CD14-positive monocyte (primary cell): ENCODE measurements at regions not wholly inside any gene's neighbourhood (a gene's known extent, or its start where the extent isn't known, plus 50 kb on each side); places are given as distances from the start of the nearest gene placed in this dataset.

Experiments
- DNase-seq, 3 donors: peaks; one replicate each; pipeline ENCODE4 v3.0.0-alpha.2; 2011 to 2022
- H2AFZ ChIP-seq: 2 replicates; pipeline ENCODE4 v1.6.0; 2012; ENCODE audit warnings: mild to moderate bottlenecking, low read depth, low read length, inconsistent platforms; ENCODE audit not compliant: insufficient read depth, poor library complexity, severe bottlenecking
- H3K27ac ChIP-seq, 2 donors: 1 replicate in 1 of 2; 2 replicates in 1 of 2; pipeline ENCODE4 v1.5.1; 2012 to 2013; ENCODE audit warnings: low read length in 2 of 2, control low read depth in 1 of 2, inconsistent platforms in 1 of 2, low read depth in 1 of 2, mild to moderate bottlenecking in 1 of 2
- H3K27me3 ChIP-seq, 2 donors: one replicate each; pipeline versions ENCODE4 v1.6.0 to v1.6.1; 2011 to 2013; ENCODE audit warnings: low read length in 2 of 2; ENCODE audit not compliant: control insufficient read depth in 2 of 2, insufficient read depth in 2 of 2
- H3K36me3 ChIP-seq, 2 donors: replicated peaks in 1 of 2; 1 replicate in 1 of 2; 2 replicates in 1 of 2; pipeline versions ENCODE4 v1.5.1 to v1.6.1; 2012 to 2013; ENCODE audit warnings: low read length in 2 of 2, control low read depth in 1 of 2, inconsistent platforms in 1 of 2, mild to moderate bottlenecking in 1 of 2; ENCODE audit not compliant: insufficient read depth in 2 of 2, control insufficient read depth in 1 of 2
- H3K4me1 ChIP-seq, 2 donors: 1 replicate in 1 of 2; 2 replicates in 1 of 2; pipeline versions ENCODE4 v1.5.1 to v1.6.1; 2012 to 2013; ENCODE audit warnings: low read length in 2 of 2, control low read depth in 1 of 2, inconsistent platforms in 1 of 2, mild to moderate bottlenecking in 1 of 2, moderate library complexity in 1 of 2; ENCODE audit not compliant: insufficient read depth in 2 of 2, control insufficient read depth in 1 of 2
- H3K4me2 ChIP-seq: replicated peaks from 2 replicates; pipeline ENCODE3; 2012; ENCODE audit warnings: low read length, moderate library complexity, mild to moderate bottlenecking; ENCODE audit not compliant: poor library complexity, severe bottlenecking; ENCODE audit errors: extremely low read depth
- H3K4me3 ChIP-seq, 3 experiments: fragments of 200-600 bp in 1 of 3; sonication (generic) in 1 of 3; replicated peaks in 1 of 3; 1 replicate in 2 of 3; 2 replicates in 1 of 3; pipeline ENCODE4 v1.5.1; 2011 to 2013; ENCODE audit warnings: low read length in 3 of 3, mild to moderate bottlenecking in 3 of 3, control low read depth in 2 of 3, low read depth in 2 of 3, inconsistent platforms in 1 of 3, moderate library complexity in 1 of 3
- H3K79me2 ChIP-seq: 2 replicates; pipeline ENCODE4 v1.6.0; 2012; ENCODE audit warnings: mild to moderate bottlenecking, control low read depth, inconsistent platforms, low read length, moderate library complexity; ENCODE audit not compliant: insufficient read depth
- H3K9ac ChIP-seq: 2 replicates; pipeline ENCODE4 v1.6.0; 2017; ENCODE audit warnings: low read length, mild to moderate bottlenecking; ENCODE audit not compliant: insufficient read depth, poor library complexity, severe bottlenecking
- H3K9me3 ChIP-seq, 2 donors: replicated peaks in 1 of 2; 1 replicate in 1 of 2; 2 replicates in 1 of 2; pipeline versions ENCODE4 v1.5.1 to v1.6.1; 2012 to 2013; ENCODE audit warnings: low read length in 2 of 2, control low read depth in 1 of 2; ENCODE audit not compliant: control insufficient read depth in 1 of 2, insufficient read depth in 1 of 2
- H4K20me1 ChIP-seq: 2 replicates; pipeline ENCODE4 v1.6.0; 2012; ENCODE audit warnings: mild to moderate bottlenecking, low read length, control low read depth, moderate library complexity; ENCODE audit not compliant: insufficient read depth
- H3K27ac Mint-ChIP-seq, 7 donors: one replicate each; pipeline ENCODE4 v1.8.0; 2020; ENCODE audit warnings: mild to moderate bottlenecking in 7 of 7, mixed read lengths in 7 of 7, moderate library complexity in 6 of 7, inconsistent platforms in 2 of 7
- H3K27me3 Mint-ChIP-seq, 3 donors: one replicate each; pipeline ENCODE4 v1.8.0; 2021 to 2022; ENCODE audit warnings: low read depth in 3 of 3, mild to moderate bottlenecking in 3 of 3, mixed read lengths in 3 of 3, moderate library complexity in 3 of 3, inconsistent platforms in 1 of 3
- H3K36me3 Mint-ChIP-seq, 2 donors: one replicate each; pipeline ENCODE4 v1.8.0; 2020; ENCODE audit warnings: mixed read lengths in 2 of 2, inconsistent platforms in 1 of 2, mild to moderate bottlenecking in 1 of 2
- H3K4me1 Mint-ChIP-seq: one replicate; pipeline ENCODE4 v1.8.0; 2020; ENCODE audit warnings: mild to moderate bottlenecking, mixed read lengths
- H3K4me3 Mint-ChIP-seq, 2 donors: one replicate each; pipeline ENCODE4 v1.8.0; 2020; ENCODE audit warnings: mild to moderate bottlenecking in 2 of 2, mixed read lengths in 2 of 2, moderate library complexity in 1 of 2
- H3K9me3 Mint-ChIP-seq, 7 donors: one replicate each; pipeline ENCODE4 v1.8.0; 2020 to 2022; ENCODE audit warnings: mixed read lengths in 7 of 7, mild to moderate bottlenecking in 6 of 7, moderate library complexity in 6 of 7, inconsistent platforms in 2 of 7
- CTCF ChIP-seq: fragments of 200-600 bp; IDR thresholded peaks from one replicate; pipeline ENCODE4 v1.8.0; 2022; ENCODE audit warnings: antibody characterized with exemption, mild to moderate bottlenecking
- WGBS: methylation state at CpG from one replicate; pipeline ENCODE4 v1.1.5; 2013; ENCODE audit warnings: missing lambda C conversion rate; ENCODE audit not compliant: insufficient coverage; 5-methylcytosine and 5-hydroxymethylcytosine counted together
- intact Hi-C, 2 donors: fragments of 100-400 bp; cut with micrococcal nuclease; formaldehyde crosslinking; loops; one replicate each; pipeline versions ENCODE4 v1.15.0 to v1.15.1; 2023

- no peak overlapping the region for H3K4me2 ChIP-seq
Measured at GRCh38 chr10:90588222-90588621, 269.6 kb downstream of the HTR7 start.

GRCh38 chr10:90589825-90590224 is 268.0 kb downstream of the HTR7 start:
- Histone ChIP-seq H3K9me3 (no peaks in the 10 kb centered on the region), H2AFZ (no peak overlapping the region), H3K27ac (no peak overlapping the region), H3K9ac (no peak overlapping the region), H3K4me2 (no peak overlapping the region), H3K36me3 (no peaks in the 10 kb centered on the region), H3K79me2 (no peaks in the 10 kb centered on the region), H3K4me1 (no peaks in the 10 kb centered on the region), H3K4me3 (no peak overlapping the region), H4K20me1 (no peaks in the 10 kb centered on the region), H3K27me3 (no peaks in the 10 kb centered on the region)
- Mint-ChIP-seq H3K4me3 (no peak overlapping the region), H3K27ac (no peak overlapping the region), H3K4me1 (no peaks in the 10 kb centered on the region), H3K36me3 (no peaks in the 10 kb centered on the region), H3K27me3 (peaks cover 0 to 3% (median 2%) of the 10 kb centered on the region in 3 donors), H3K9me3 (no peaks in the 10 kb centered on the region)
- intact Hi-C loops: no loop called here
- no peak for DNase-seq
- TF ChIP-seq CTCF: no peak
- WGBS: no CpG with 5 or more reads among the region's 3 CpGs

More at GRCh38 chr10:90588222-90588621, 269.6 kb downstream of the HTR7 start:
- no peaks in the 10 kb centered on the region for H3K79me2 ChIP-seq
- no peaks in the 10 kb centered on the region for H3K4me1 ChIP-seq
- H3K9ac ChIP-seq: no peak overlapping the region
- intact Hi-C loops: no loop called here
- peaks cover 0 to 5% (median 2%) of the 10 kb centered on the region in 3 donors for H3K27me3 Mint-ChIP-seq
- no peaks in the 10 kb centered on the region for H3K4me1 Mint-ChIP-seq
- H4K20me1 ChIP-seq: no peaks in the 10 kb centered on the region
- H3K9me3 ChIP-seq: no peaks in the 10 kb centered on the region
- no peak for DNase-seq
- H3K9me3 Mint-ChIP-seq: peaks cover 0 to 2% (median 0%) of the 10 kb centered on the region in 7 donors
- H3K27ac Mint-ChIP-seq: no peak overlapping the region
- no peak overlapping the region for H3K4me3 Mint-ChIP-seq
- WGBS: 56% methylated on average over 2 of the region's 3 CpGs
- H3K36me3 Mint-ChIP-seq: no peaks in the 10 kb centered on the region
- no peak overlapping the region for H3K27ac ChIP-seq
- H2AFZ ChIP-seq: no peak overlapping the region
- no peaks in the 10 kb centered on the region for H3K27me3 ChIP-seq
- TF ChIP-seq CTCF: no peak
- no peak overlapping the region for H3K4me3 ChIP-seq
- H3K36me3 ChIP-seq: no peaks in the 10 kb centered on the region
